Activated CD8-positive, alpha-beta memory T cell treated with anti-CD3 and anti-CD28 coated beads for 48 hours (primary cell): ENCODE measurements at regions not wholly inside any gene's neighbourhood (a gene's known extent, or its start where the extent isn't known, plus 50 kb on each side); places are given as distances from the start of the nearest gene placed in this dataset.
"Not testable (repeated sequence)": the region's sequence is repeated elsewhere in the genome, so short reads cannot be mapped to it uniquely, and the experiment has no call there.

ENCODE experiments used
- DNase-seq, 3 experiments: peaks; one replicate each; pipeline ENCODE4 v3.0.0-alpha.2; 2020; ENCODE audit warnings: low read depth in 2 of 3, low spot score in 2 of 3

DNA sequence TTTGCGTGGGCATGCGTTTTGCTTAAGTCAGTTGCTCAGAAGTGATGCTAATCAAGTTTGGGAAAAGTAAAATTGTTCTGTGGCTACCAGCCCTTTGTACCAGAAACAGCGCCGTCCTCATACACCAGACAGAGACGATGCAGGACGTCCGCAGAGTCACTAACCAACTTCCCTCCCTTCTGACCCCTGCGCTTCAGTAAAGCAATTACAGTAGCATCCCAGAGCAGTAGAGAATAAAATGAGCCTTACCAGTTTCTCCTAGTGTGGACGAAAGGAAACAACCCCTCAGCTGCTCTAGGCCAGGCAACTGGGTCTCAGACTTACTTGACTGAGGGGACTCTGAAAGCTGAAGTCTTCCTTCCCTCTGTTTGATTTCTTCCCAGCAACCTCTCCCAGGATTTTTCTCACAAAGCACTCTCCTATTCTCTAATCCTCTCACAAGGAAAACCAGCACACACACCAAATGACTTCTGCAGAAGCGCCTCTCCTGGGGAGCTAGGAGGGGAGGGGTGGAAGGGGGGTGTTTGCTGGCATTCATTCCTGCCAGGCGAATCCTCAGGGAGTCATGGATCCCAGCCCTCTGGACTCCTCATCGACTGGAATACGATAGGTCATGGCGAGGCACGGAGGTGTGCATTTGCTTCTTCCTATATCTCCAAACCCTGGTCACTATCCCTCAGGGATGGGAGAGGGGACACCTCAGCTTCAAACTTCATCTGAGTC lies 56.0 kb upstream of the MID1 start:
- no peak for DNase-seq

DNA sequence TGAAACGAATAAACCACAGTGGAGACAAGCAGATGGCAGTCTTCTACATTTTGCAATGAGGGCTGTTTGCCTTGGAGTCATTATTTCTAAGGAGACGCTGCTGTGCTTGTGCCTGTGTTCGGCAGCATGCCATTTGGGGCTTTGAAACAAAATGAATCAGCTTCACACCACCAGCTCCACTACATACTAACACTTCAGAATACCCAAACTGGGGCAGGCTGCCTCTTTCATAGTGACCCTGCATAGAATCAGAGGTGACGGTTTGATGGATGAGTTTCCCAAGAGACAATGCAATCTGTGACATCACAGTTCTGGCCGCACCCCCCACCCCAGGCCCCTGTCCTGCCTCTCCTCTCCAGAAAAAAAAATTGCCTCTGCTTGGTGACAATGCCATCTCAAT lies 57.1 kb upstream of the MID1 start:
- DNase-seq = no peak

DNA sequence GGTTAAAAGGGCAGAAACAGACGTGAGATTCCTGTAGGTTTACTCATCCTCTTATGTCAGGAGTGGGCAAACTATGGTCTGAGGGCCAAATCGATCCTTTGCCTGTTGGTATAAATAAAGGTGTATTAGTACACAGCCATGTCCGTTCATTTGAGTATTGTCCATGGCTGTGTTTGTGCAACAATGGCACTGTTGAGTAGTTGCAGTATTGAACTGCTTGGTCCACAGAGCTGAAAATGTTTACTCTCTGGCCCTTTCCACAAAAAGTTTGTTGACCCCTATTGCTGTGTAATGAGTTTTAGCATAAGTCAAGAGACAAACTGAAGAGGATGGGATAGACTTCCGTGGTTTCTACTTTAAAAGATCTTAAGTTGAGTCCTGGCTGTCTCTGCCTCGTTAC lies 59.0 kb upstream of the MID1 start:
- no peak for DNase-seq

GRCh38 chrX:10681167-10681566 lies 60.8 kb upstream of the MID1 start:
- no peak for DNase-seq

- DNase-seq = not testable (repeated sequence)
Observed at GRCh38 chrX:10683631-10684030, 63.2 kb upstream of the MID1 start.

GRCh38 chrX:10685923-10686595 lies 65.7 kb upstream of the MID1 start:
- DNase-seq = no peak

DNA sequence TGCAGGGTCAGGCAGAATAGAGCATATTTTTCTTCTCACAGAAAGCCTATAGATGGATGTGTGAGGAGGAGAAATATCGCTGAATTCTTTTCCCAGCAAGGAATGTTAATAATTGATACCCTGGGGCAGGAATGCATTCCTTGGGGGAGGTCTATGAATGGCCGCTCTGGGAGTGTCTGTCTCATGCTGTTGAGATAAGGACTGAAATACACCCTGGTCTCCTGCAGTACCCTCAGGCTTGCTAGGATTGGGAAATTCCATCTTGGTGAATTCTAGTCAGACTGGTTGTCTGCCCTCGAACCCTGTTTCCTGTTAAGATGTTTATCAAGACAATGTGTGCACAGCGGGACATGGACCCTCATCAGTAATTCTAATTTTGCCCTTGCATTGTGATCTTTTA lies 71.4 kb upstream of the MID1 start:
- not testable (repeated sequence) for DNase-seq

- DNase-seq = no peak
Observed at GRCh38 chrX:10697616-10698317, 77.4 kb upstream of the MID1 start.

DNA sequence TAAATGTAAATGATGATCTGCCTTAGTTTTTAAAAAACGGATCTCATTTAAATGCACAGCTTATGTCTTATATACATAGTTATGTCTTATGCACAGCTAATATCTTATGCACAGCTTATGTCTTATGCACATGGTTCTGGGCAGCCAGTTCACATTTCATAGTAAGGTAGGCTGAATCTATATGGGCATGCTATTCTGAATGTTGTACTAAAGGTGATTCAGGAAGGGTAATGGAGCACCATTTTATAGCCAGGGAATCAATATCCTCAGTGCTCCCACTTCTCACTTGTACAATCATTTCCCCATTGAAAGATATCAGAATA lies 77.9 kb upstream of the MID1 start:
- no peak for DNase-seq

DNA sequence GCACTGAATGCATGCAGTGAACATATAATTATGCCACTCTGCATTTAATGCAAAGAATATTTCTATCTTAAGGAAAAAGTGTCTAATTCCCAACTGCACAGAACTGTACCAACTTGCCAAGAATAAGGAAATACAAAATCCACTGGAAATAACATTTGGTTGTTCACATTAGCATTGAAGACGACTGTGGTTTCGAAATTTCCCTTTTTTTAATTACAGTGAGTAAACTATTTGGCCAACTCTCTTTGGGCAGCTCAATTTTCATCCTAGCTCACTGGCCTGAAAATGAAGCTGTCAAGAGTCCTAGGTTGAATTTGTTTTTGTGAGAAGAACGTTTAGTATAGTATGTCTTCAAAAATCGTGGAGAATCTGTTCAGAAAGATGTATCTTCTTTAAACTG lies 81.6 kb upstream of the MID1 start:
- no peak for DNase-seq

DNA sequence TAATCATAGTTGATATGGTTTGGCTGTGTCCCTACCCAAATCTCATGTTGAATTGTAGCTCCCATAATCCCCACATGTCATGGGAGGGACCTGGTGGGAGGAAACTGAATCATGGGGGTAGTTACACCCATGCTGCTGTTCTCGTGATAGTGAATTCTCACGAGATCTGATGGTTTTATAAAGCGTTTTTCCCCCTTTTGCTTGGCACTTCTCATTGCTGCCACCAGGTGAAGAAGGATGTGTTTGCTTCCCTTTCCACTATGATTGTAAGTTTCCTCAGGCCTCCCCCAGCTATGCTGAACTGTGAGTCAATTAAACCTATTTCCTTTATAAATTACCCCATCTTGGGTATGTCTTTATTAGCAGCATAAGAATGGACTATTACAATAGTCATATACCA lies 86.0 kb upstream of the MID1 start:
- not testable (repeated sequence) for DNase-seq

DNA sequence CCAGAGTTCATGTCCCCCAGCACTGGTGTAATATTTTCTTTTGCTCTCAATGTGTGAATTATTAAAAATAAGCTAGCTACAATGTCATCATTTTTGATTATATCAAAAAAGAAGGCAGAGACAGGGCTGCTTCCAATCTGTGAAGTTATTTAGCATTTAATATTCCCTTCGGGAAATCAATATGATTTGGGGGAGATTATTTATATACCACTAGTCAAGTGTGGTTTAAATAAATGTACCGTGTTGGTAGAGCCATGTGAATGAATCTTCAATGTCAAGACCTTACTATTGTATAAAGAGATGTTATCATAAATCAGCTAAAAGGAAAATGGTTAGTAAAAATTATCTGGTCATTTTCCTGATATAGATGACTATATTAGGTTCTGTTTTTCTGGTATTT lies 87.4 kb upstream of the MID1 start:
- no peak for DNase-seq

- DNase-seq = no peak
Observed at GRCh38 chrX:10709276-10709675, 88.9 kb upstream of the MID1 start.

DNA sequence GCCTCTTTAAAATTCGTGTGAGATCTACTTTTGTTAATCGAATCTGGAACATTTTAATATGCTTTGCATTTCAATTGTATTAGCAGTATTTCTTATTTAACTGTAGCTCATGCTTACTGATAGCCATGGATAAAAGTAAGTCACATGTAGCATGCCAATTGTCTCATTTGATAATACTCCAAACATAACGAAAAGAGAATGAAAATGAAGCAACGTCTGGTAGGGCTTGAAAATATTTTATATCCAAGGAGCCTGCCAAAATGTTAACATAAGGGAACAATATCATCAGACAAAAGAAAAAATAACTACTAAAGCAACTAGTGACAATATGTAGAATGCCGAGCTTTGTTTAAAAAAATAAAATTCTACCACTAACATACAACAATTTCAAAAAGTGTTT lies 94.1 kb upstream of the MID1 start:
- no peak for DNase-seq

DNA sequence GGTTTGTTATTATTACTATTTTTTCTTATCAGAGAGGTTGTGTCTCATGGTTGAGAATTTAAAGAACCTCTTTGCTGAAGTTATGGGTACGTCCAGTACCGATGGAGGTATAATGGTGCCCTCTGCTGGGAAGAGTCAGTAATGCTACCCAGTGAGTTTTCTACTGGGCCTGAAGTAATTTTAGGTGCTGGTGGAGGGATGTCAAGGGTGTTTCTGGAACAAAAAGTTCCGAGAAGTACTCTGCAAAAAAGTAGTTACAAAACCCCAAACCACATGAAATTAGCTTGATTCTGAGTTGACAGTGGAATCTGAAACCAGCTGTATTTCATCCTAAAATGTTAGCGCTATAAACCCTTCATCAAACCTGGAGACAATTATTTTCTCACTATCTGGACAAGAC lies 102.5 kb upstream of the MID1 start:
- DNase-seq = peak in 1 of 3 experiments; percentile 4

GRCh38 chrX:10725071-10725470 lies 104.7 kb upstream of the MID1 start:
- no peak for DNase-seq

DNA sequence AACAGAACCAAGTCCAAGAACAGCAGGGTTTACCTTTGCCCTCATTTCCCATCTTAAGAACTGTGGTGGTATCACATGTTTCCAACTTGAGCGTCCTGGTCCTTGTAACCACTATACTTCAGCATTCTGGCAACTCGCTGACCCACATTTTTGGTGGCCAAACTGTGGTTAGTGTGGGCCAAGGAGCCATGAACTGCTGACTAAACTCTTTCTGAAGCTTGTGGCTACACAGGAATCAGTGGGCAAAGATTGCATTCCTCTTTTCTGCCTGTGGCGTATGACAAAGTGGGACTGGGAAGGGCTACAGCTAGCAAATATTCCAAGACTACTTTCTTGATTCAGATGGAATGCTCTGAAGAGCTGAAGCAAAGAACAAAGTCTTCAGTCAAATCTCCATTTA lies 106.3 kb upstream of the MID1 start:
- no peak for DNase-seq

DNA sequence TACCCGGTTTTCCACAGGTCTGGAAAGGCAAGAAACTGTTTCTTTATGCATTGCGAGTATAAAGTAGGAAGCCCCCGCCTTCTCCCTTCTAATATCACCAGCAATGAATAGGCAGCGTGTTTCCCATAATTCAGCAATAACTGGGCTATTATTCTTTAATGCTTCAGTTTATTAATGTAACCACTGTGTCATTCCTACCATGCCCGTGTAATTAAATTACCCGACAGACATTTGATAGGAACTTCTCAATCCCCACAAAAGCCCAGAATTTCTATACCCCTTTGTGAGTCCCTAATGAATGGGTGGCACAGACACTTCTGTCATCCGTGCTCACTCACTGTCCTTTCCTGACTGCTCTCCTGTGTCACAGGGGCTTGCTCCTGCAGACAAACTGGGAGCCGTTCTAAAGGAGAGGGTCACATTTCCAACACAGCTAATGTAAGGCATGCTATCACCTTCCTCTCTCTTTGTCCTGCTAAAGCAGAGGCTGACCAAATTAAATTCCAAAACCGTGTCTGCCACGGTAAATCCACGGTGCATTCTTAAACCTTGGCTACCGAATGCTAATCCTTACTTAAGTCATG lies 108.5 kb upstream of the MID1 start:
- no peak for DNase-seq

GRCh38 chrX:10739426-10739825 lies 119.0 kb upstream of the MID1 start:
- no peak for DNase-seq

DNA sequence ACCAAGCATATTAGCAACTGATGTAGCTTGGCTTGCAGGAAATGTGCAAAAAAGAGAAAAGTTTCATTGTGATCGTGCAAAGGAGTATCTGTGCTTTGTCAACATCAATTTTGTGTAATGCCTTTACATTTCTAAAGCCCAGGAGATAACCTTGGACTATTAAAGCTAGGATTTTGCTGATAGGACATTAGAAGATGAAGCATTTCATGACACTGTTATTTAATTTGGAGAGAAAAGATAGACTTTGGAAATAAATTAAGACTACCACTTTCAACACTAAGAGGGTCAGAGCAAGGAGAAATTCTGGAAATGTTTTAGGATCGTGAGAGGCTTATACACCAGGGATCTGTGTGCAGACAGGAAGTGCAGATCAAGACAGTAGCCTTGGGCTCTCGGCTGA lies 120.6 kb upstream of the MID1 start:
- no peak for DNase-seq

DNA sequence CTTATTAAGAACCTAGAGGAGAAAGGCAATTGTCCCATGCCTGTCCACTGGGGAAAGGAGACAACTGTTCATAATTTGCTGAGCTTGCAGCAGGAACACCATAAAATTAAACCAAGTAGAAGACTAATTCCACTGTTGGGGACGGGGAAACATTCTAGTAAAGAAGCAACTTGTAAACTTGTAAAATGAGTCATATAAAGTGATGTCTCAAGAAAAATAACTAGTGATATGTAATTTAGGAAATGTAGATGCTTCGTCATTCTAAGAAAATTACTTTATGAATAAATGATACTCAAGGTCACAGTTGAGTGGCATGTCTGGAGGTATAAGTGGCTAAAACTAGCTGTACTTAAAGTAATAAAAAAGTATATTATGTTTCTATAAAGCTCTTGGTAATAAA lies 121.2 kb upstream of the MID1 start:
- no peak for DNase-seq

GRCh38 chrX:10743476-10743875 lies 123.1 kb upstream of the MID1 start:
- no peak for DNase-seq
